H54 (cell line): ENCODE measurements at regions not wholly inside any gene's neighbourhood (a gene's known extent, or its start where the extent isn't known, plus 50 kb on each side); places are given as distances from the start of the nearest gene placed in this dataset.
"Not testable (repeated sequence)": the region's sequence is repeated elsewhere in the genome, so short reads cannot be mapped to it uniquely, and the experiment has no call there.

Experiments used
- DNase-seq: peaks from one replicate; pipeline ENCODE4 v3.0.0; 2011; ENCODE audit warnings: low spot score, mixed read lengths; ENCODE audit not compliant: insufficient read length
- FAIRE-seq: peaks from 3 replicates; lab custom pipeline; 2011; peaks lifted over from hg19 to GRCh38; lab: Jason Lieb, UNC
- POLR2A ChIP-seq: IDR thresholded peaks from 2 replicates; pipeline ENCODE4 v1.6.1; 2011; ENCODE audit warnings: low read depth, mild to moderate bottlenecking, low read length

DNA sequence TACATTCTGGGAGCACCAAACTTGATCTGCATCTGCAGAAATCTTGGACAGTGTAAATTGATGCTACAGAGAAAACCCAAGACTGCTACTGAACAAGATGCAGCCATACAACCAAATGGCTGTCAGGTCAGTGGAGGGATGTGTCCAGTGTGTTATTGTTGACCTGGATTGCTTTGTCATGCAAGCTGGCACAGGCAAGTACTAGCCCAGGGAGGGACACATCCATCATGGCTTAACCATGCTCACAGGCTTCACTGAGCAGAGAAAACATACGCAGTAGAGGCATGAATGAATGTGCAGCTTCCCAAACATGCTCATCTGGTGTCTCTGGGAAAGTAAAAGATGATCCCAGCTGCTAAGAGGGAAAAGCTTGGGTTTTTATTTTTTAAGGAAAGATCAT lies 93.6 kb downstream of the MTNR1B start:
- DNase-seq (no peak), FAIRE-seq (no peak)
- TF ChIP-seq POLR2A, result no peak

- FAIRE-seq, result peak; percentile 57
- not testable (repeated sequence) for DNase-seq
Observed at GRCh38 chr11:93065074-93065674, 95.7 kb downstream of the MTNR1B start.

- no peak for FAIRE-seq
- no peak for DNase-seq
- no peak for TF ChIP-seq POLR2A
Observed at GRCh38 chr11:93067881-93068390, 98.5 kb downstream of the MTNR1B start.

GRCh38 chr11:93072229-93072914 lies 102.9 kb downstream of the MTNR1B start:
- DNase-seq (no peak), FAIRE-seq (no peak)
- no peak for TF ChIP-seq POLR2A

DNA sequence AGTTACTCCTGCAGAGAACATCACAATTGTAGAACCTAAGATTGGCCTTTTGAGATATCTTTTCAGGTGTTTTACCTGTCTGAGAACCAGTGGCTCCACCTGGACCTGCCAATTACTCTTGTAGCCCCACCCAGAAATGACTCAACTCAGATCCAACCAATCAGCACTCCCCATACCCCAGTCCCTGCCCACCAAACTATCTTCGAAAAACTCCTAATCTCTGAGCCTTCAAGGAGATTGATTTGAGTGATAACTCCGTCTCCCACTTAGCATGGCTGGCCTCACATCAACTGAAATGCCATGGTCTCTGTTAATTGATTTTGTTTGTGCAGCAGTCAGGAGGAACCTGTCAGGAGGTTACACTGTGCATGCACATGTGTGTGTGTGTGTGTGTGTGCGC lies 103.6 kb downstream of the MTNR1B start:
- FAIRE-seq, result no peak
- DNase-seq, result no peak
- TF ChIP-seq POLR2A, result no peak

- DNase-seq (no peak), FAIRE-seq (no peak)
- TF ChIP-seq POLR2A, result no peak
Observed at GRCh38 chr11:93073508-93074280, 104.2 kb downstream of the MTNR1B start.

- DNase-seq (no peak), FAIRE-seq (no peak)
- TF ChIP-seq POLR2A, result no peak
Observed at GRCh38 chr11:93074352-93074751, 104.9 kb downstream of the MTNR1B start.

GRCh38 chr11:93075782-93076181 lies 106.3 kb downstream of the MTNR1B start:
- FAIRE-seq, result no peak
- no peak for TF ChIP-seq POLR2A
- DNase-seq, result no peak

GRCh38 chr11:93080146-93080759 lies 110.8 kb downstream of the MTNR1B start:
- FAIRE-seq (no peak), DNase-seq (no peak)
- TF ChIP-seq POLR2A, result no peak

DNA sequence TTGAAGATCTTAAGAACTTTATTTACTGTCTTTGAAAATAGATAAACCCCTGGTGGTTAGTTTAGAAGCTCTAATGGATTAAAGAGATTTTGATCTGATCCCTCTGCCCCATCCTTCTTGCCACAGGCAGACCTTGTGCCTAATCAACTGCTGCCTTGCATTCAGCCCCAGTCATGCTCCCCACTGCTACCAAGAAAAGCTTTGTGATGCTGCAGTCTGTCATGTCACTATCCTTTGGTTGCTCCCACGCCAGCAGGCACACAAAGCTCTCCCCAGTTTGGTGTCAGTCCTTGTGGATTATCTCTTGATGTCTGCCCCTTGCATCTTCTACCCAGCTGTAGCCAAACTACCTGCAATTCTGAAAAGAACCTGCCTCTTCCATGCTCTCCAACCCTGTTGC lies 112.2 kb downstream of the MTNR1B start:
- FAIRE-seq (no peak), DNase-seq (no peak)
- no peak for TF ChIP-seq POLR2A

- FAIRE-seq (no peak), DNase-seq (no peak)
- no peak for TF ChIP-seq POLR2A
Observed at GRCh38 chr11:93082900-93083299, 113.4 kb downstream of the MTNR1B start.

DNA sequence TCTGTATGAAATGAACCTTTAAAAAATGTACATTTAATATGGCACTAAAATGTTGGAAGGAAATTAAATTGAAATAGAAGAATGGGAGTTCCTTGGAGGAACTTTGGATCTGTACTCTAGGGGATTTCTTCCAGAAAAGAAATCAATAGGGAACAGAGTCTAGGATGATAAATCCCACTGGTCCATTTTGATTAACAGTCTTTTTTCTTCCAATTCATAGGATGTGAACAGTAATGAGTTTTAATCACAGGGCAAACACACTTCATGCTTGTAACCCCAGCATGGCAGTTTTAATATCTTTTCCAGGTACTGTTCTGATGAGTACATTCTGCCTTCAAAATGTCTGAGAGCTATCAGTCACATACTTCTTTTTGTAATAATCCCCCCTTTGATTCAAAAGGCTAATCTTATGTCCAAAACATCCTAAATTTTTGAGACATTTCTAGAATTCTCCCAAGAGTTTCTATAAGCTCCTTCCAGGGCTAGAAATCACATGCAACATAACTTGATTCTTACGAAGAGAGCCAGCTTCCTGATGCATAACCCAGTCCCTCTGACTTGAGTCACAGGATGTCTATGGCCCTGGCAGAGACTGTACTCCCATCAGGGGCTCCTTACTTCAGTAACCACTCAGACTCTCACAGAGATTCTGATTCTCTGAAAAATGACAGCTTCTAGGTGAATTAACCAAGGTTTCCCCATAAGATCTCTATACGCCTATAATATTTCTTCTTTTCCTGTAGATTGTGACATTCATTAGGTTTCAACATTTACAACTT lies 112.9 kb downstream of the SLC36A4 start:
- DNase-seq (peak; percentile 10), FAIRE-seq (no peak)
- TF ChIP-seq POLR2A, result no peak

DNA sequence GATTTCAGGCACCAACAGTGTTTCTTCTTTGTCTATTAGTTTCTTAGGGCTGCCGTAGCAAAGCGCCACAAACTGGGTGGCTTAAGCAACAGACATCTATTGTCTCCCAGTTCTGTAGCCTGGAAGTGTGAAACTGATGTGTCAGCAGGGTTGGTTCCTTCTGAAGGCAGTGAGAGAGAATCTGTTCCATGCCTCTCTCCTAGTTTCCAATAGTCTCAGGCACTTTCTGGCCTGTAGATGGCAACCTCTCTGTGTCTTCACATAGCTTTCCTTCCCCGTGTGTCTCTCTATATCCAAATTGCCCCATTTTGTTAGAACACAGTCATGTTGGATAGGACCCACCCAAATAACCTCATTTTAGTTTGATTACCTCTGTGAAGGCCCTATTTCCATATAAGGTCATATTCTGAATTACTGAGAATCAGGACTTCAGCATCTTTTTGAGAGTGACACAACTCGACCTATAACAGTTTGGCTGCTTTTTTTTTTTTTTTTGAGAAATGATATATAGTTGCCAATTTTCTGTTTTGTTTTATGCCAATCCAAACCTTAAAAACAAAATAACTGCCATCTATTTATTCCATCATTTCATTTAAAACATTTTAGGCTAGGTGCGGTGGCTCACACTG lies 108.2 kb downstream of the SLC36A4 start:
- DNase-seq, result no peak
- peak; percentile 36 for FAIRE-seq
- TF ChIP-seq POLR2A, result no peak
